Mammary epithelial cell (primary cell): ENCODE measurements at regions not wholly inside any gene's neighbourhood (a gene's known extent, or its start where the extent isn't known, plus 50 kb on each side); places are given as distances from the start of the nearest gene placed in this dataset.

Source experiments
- CTCF ChIP-seq, 2 donors: IDR thresholded peaks in 1 of 2; conservative IDR thresholded peaks in 1 of 2; 2 replicates each; pipeline ENCODE4 v1.5.1; 2011 to 2012; ENCODE audit warnings: inconsistent platforms in 2 of 2, low read length in 2 of 2, mild to moderate bottlenecking in 2 of 2, control low read depth in 1 of 2, low read depth in 1 of 2; ENCODE audit not compliant: insufficient read depth in 1 of 2; ENCODE audit errors: extremely low read depth in 1 of 2
- EZH2 ChIP-seq: IDR thresholded peaks from 2 replicates; pipeline ENCODE4 v1.6.1; 2012; ENCODE audit warnings: low read length, inconsistent platforms, borderline replicate concordance

- TF ChIP-seq CTCF (conservative IDR thresholded peaks at IDR 0.05 in 1 of 2, IDR thresholded peaks at IDR 0.05 in 1 of 2; ENCODE audit: extremely low read depth in 1 of 2, insufficient read depth in 1 of 2, low read depth in 1 of 2, low read length in 2 of 2), result no peak
- TF ChIP-seq EZH2, result no peak
Observed at GRCh38 chr5:168153876-168154270, 137.6 kb upstream of the WWC1 start.
